ENCODE measurements at regions not wholly inside any gene's neighbourhood (a gene's known extent, or its start where the extent isn't known, plus 50 kb on each side); places are given as distances from the start of the nearest gene placed in this dataset.

GRCh38 chr4:175970724-175971123 lies 94.9 kb upstream of the WDR17 start:
- TF ChIP-seq, protein P1, sequence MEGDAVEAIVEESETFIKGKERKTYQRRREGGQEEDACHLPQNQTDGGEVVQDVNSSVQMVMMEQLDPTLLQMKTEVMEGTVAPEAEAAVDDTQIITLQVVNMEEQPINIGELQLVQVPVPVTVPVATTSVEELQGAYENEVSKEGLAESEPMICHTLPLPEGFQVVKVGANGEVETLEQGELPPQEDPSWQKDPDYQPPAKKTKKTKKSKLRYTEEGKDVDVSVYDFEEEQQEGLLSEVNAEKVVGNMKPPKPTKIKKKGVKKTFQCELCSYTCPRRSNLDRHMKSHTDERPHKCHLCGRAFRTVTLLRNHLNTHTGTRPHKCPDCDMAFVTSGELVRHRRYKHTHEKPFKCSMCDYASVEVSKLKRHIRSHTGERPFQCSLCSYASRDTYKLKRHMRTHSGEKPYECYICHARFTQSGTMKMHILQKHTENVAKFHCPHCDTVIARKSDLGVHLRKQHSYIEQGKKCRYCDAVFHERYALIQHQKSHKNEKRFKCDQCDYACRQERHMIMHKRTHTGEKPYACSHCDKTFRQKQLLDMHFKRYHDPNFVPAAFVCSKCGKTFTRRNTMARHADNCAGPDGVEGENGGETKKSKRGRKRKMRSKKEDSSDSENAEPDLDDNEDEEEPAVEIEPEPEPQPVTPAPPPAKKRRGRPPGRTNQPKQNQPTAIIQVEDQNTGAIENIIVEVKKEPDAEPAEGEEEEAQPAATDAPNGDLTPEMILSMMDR (IDR thresholded peaks at IDR 0.05; ENCODE audit: extremely low read depth in 1 of 2, insufficient read depth in 1 of 2, low read depth in 1 of 2, low read length in 2 of 2), result no peak
- no peak for TF ChIP-seq POLR2A (IDR thresholded peaks at IDR 0.05; ENCODE audit: low read depth, low read length)
